Islet precursor cell (in vitro differentiated cells): ENCODE measurements at regions not wholly inside any gene's neighbourhood (a gene's known extent, or its start where the extent isn't known, plus 50 kb on each side); places are given as distances from the start of the nearest gene placed in this dataset.
"Not testable (repeated sequence)": the region's sequence is repeated elsewhere in the genome, so short reads cannot be mapped to it uniquely, and the experiment has no call there.

Experiments
- DNase-seq: peaks from one replicate; pipeline ENCODE4 v3.0.0-alpha.2; 2018

GRCh38 chr1:194080826-194081225, 894.4 kb upstream of the B3GALT2 start:
- no peak for DNase-seq

- DNase-seq = no peak
Measured at GRCh38 chr1:194078765-194079164, 892.4 kb upstream of the B3GALT2 start.

- DNase-seq = no peak
Measured at GRCh38 chr1:194076646-194077045, 890.2 kb upstream of the B3GALT2 start.

- no peak for DNase-seq
Measured at GRCh38 chr1:194073833-194074232, 887.4 kb upstream of the B3GALT2 start.

- DNase-seq = no peak
Measured at GRCh38 chr1:194071205-194071604, 884.8 kb upstream of the B3GALT2 start.

GRCh38 chr1:194069831-194070218, 883.4 kb upstream of the B3GALT2 start:
- DNase-seq = no peak

- DNase-seq = no peak
Measured at GRCh38 chr1:194069168-194069830, 882.9 kb upstream of the B3GALT2 start.

GRCh38 chr1:194068446-194069167, 882.2 kb upstream of the B3GALT2 start:
- no peak for DNase-seq

GRCh38 chr1:194067772-194068171, 881.4 kb upstream of the B3GALT2 start:
- no peak for DNase-seq

- DNase-seq = no peak
Measured at GRCh38 chr1:194062962-194063361, 876.5 kb upstream of the B3GALT2 start.

- no peak for DNase-seq
Measured at GRCh38 chr1:194062526-194062925, 876.1 kb upstream of the B3GALT2 start.

- DNase-seq = no peak
Measured at GRCh38 chr1:194060481-194060880, 874.1 kb upstream of the B3GALT2 start.

GRCh38 chr1:194058268-194058667, 871.9 kb upstream of the B3GALT2 start:
- not testable (repeated sequence) for DNase-seq

GRCh38 chr1:194056169-194056568, 869.8 kb upstream of the B3GALT2 start:
- no peak for DNase-seq

GRCh38 chr1:194055536-194055935, 869.1 kb upstream of the B3GALT2 start:
- DNase-seq = no peak

- DNase-seq = no peak
Measured at GRCh38 chr1:194052514-194053338, 866.3 kb upstream of the B3GALT2 start.

- no peak for DNase-seq
Measured at GRCh38 chr1:194047921-194048320, 861.5 kb upstream of the B3GALT2 start.

GRCh38 chr1:194047206-194047605, 860.8 kb upstream of the B3GALT2 start:
- DNase-seq = no peak

GRCh38 chr1:194045416-194045815, 859.0 kb upstream of the B3GALT2 start:
- DNase-seq = no peak

- DNase-seq = no peak
Measured at GRCh38 chr1:194044892-194045291, 858.5 kb upstream of the B3GALT2 start.

- no peak for DNase-seq
Measured at GRCh38 chr1:194043984-194044755, 857.8 kb upstream of the B3GALT2 start.

GRCh38 chr1:194042736-194043135, 856.3 kb upstream of the B3GALT2 start:
- no peak for DNase-seq

- DNase-seq = no peak
Measured at GRCh38 chr1:194040496-194040895, 854.1 kb upstream of the B3GALT2 start.
